PFSK-1 (cell line): ENCODE measurements at regions not wholly inside any gene's neighbourhood (a gene's known extent, or its start where the extent isn't known, plus 50 kb on each side); places are given as distances from the start of the nearest gene placed in this dataset.

Source experiments
- FOXP2 ChIP-seq: optimal IDR thresholded peaks from 2 replicates; pipeline ENCODE3; 2011; ENCODE audit warnings: borderline replicate concordance, control low read depth, inconsistent platforms; ENCODE audit not compliant: insufficient read depth; ENCODE audit errors: extremely low read length, extremely low read depth
- POLR2AphosphoS5 ChIP-seq: IDR thresholded peaks from 2 replicates; pipeline ENCODE4 v1.6.1; 2012; ENCODE audit warnings: low read depth, mild to moderate bottlenecking, control low read depth, low read length, moderate library complexity
- SIN3A ChIP-seq: IDR thresholded peaks from 2 replicates; pipeline ENCODE4 v1.6.1; 2012; ENCODE audit warnings: mild to moderate bottlenecking, low read length, moderate library complexity, borderline replicate concordance; ENCODE audit not compliant: insufficient read depth
- TAF1 ChIP-seq: IDR thresholded peaks from 2 replicates; pipeline ENCODE4 v1.6.1; 2012; ENCODE audit warnings: low read length, control low read depth, borderline replicate concordance; ENCODE audit not compliant: insufficient read depth
- TF ChIP-seq, protein P1 (sequence below), 2 experiments: IDR thresholded peaks; 2 replicates each; pipeline versions ENCODE4 v1.6.1 to v1.8.0; 2011 to 2012; ENCODE audit warnings: low read depth in 2 of 2, low read length in 2 of 2, control low read depth in 1 of 2, inconsistent platforms in 1 of 2, mild to moderate bottlenecking in 1 of 2, moderate library complexity in 1 of 2; ENCODE audit not compliant: insufficient read depth in 1 of 2

DNA sequence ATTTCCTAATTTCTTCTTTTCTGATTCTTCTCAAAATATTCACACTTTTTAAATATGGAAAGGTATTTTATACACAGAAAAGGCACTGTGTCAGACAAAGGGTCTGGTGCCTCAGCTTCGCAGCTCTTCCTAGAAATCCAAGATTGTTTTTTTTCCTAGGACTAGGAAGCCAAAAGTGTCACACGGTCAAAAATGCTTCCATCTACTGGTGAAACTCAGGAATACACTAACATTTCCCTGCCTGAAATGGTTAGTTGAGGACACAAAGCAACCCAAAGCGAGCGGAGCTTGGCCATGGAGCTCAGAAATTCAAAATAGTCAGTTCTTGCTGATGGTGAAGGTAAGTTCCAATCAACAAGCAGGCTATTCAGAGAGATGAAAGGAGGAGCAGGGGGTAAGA, 426.5 kb upstream of the RASGRP1 start:
- TF ChIP-seq POLR2AphosphoS5 (no peak), TAF1 (no peak), FOXP2 (no peak), SIN3A (no peak)
- TF ChIP-seq, protein P1, sequence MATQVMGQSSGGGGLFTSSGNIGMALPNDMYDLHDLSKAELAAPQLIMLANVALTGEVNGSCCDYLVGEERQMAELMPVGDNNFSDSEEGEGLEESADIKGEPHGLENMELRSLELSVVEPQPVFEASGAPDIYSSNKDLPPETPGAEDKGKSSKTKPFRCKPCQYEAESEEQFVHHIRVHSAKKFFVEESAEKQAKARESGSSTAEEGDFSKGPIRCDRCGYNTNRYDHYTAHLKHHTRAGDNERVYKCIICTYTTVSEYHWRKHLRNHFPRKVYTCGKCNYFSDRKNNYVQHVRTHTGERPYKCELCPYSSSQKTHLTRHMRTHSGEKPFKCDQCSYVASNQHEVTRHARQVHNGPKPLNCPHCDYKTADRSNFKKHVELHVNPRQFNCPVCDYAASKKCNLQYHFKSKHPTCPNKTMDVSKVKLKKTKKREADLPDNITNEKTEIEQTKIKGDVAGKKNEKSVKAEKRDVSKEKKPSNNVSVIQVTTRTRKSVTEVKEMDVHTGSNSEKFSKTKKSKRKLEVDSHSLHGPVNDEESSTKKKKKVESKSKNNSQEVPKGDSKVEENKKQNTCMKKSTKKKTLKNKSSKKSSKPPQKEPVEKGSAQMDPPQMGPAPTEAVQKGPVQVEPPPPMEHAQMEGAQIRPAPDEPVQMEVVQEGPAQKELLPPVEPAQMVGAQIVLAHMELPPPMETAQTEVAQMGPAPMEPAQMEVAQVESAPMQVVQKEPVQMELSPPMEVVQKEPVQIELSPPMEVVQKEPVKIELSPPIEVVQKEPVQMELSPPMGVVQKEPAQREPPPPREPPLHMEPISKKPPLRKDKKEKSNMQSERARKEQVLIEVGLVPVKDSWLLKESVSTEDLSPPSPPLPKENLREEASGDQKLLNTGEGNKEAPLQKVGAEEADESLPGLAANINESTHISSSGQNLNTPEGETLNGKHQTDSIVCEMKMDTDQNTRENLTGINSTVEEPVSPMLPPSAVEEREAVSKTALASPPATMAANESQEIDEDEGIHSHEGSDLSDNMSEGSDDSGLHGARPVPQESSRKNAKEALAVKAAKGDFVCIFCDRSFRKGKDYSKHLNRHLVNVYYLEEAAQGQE (IDR thresholded peaks at IDR 0.05; ENCODE audit: insufficient read depth in 1 of 2, low read depth in 2 of 2, low read length in 2 of 2) = no peak

DNA sequence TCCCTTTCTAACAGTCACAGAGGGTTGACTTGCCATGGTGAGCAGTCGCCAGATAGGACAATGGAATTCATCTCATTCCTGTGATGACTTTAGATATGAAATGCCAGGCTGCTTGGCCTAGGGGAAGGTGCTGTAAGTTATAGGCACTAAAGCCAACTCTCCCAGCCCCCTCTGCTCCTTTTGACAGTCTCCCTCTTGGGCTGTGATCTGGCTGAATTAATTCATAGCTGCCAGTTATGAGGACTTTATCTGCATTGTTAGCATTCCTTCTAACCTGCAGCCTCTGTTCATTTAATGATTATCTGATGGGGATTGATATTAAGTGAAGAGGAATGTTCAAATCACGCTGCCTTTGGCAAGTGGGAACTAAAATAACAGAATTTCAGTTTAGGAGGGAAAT, 427.1 kb upstream of the RASGRP1 start:
- TF ChIP-seq TAF1 = no peak
- no peak for TF ChIP-seq FOXP2
- TF ChIP-seq SIN3A = no peak
- TF ChIP-seq POLR2AphosphoS5 = no peak
- TF ChIP-seq, protein P1 (IDR thresholded peaks at IDR 0.05; ENCODE audit: insufficient read depth in 1 of 2, low read depth in 2 of 2, low read length in 2 of 2) = no peak

DNA sequence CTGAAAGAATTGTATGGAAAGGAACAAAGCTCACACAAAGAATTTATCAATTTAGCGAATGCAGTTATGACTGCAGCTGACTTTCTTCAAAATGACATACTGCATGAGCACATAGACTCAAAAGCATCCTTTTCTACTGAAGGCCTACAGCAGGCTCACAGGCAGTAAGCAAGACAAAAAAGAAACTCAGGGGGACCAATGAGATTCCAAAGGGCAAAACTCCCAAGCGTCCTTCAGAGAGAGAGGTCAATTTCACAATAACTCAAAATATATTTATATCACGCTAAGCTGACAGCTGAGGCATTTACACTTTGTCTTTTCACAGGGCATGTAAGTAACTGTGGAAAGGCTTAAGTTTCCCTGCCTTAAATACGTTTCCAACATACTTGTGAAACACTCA, 427.9 kb upstream of the RASGRP1 start:
- no peak for TF ChIP-seq SIN3A
- no peak for TF ChIP-seq POLR2AphosphoS5
- TF ChIP-seq FOXP2 = no peak
- TF ChIP-seq, protein P1 (IDR thresholded peaks at IDR 0.05; ENCODE audit: insufficient read depth in 1 of 2, low read depth in 2 of 2, low read length in 2 of 2) = no peak
- no peak for TF ChIP-seq TAF1

DNA sequence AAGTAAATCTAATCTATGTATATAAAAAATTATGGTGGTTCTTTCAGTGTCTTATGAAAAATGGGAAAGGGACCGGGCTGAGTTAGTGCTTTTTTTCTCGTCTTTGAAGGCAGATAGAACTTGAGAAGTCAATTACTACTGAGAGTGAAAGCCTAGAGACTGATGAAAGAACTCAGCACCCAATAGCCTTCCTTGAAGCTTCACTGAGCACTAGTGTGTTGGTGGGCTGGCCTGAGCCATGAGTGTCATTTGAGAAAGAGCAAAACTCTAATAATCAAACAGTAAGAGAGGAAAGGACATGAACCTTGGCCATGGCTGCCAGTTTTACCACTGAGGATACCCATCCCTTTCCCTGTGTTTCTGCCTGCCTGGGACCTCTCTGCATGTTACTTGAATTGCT, 428.3 kb upstream of the RASGRP1 start:
- no peak for TF ChIP-seq POLR2AphosphoS5
- no peak for TF ChIP-seq TAF1
- TF ChIP-seq SIN3A = no peak
- TF ChIP-seq FOXP2 = no peak
- TF ChIP-seq, protein P1 (IDR thresholded peaks at IDR 0.05; ENCODE audit: insufficient read depth in 1 of 2, low read depth in 2 of 2, low read length in 2 of 2) = no peak

DNA sequence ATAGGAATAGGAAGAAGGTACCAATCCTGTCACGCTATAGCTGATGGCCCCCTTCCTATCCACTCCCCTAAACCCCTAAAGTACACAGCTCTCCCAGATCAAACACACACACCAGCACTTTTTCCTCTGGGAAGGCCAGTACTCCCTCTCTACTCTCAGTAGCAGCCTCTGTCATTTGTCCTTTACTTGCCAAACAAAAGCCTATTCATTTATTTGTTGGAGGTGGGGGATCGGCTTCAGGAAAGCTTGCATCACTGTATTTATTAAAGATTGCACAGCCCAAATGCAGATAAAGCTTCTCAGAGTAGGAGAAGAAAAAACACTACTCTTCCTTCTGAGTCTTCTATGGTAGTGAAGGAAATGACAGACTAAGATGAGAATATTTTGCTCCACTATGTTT, 429.7 kb upstream of the RASGRP1 start:
- TF ChIP-seq, protein P1 (IDR thresholded peaks at IDR 0.05; ENCODE audit: insufficient read depth in 1 of 2, low read depth in 2 of 2, low read length in 2 of 2) = no peak
- no peak for TF ChIP-seq SIN3A
- TF ChIP-seq TAF1 = no peak
- no peak for TF ChIP-seq FOXP2
- TF ChIP-seq POLR2AphosphoS5 = no peak
